ENCODE measurements at regions not wholly inside any gene's neighbourhood (a gene's known extent, or its start where the extent isn't known, plus 50 kb on each side); places are given as distances from the start of the nearest gene placed in this dataset.

DNA sequence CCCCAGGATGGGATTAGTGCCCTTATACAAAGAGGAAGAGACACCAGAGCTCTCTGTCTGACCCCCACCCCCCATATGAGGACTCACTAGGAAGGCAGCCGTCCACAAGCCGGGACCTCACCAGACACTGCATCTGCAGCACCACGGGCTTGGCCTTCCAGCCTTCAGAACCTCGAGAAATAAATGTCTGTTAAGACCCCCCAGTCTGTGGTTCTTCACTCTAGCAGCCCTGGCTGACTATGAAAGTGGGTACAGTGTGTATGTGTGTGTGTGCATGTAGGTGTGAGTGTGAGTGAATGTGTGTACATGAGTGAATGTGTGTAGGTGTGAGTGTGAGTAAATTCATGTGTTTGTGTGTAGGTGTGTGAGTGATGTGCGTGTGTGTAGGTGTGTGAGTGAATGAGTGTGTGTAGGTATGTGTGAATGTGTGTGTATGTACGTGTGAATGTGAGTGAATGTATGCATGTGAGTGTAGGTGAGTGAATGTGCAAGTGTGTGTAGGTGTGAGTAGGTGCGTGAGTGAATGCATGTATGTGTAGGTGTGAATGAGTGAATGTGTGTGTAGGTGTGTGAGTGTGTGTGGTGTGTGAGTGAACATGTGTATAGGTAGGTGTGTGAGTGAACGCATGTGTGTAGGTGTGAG, 201.6 kb upstream of the ZNF536 start (continued):
- TF ChIP-seq, protein P1, sequence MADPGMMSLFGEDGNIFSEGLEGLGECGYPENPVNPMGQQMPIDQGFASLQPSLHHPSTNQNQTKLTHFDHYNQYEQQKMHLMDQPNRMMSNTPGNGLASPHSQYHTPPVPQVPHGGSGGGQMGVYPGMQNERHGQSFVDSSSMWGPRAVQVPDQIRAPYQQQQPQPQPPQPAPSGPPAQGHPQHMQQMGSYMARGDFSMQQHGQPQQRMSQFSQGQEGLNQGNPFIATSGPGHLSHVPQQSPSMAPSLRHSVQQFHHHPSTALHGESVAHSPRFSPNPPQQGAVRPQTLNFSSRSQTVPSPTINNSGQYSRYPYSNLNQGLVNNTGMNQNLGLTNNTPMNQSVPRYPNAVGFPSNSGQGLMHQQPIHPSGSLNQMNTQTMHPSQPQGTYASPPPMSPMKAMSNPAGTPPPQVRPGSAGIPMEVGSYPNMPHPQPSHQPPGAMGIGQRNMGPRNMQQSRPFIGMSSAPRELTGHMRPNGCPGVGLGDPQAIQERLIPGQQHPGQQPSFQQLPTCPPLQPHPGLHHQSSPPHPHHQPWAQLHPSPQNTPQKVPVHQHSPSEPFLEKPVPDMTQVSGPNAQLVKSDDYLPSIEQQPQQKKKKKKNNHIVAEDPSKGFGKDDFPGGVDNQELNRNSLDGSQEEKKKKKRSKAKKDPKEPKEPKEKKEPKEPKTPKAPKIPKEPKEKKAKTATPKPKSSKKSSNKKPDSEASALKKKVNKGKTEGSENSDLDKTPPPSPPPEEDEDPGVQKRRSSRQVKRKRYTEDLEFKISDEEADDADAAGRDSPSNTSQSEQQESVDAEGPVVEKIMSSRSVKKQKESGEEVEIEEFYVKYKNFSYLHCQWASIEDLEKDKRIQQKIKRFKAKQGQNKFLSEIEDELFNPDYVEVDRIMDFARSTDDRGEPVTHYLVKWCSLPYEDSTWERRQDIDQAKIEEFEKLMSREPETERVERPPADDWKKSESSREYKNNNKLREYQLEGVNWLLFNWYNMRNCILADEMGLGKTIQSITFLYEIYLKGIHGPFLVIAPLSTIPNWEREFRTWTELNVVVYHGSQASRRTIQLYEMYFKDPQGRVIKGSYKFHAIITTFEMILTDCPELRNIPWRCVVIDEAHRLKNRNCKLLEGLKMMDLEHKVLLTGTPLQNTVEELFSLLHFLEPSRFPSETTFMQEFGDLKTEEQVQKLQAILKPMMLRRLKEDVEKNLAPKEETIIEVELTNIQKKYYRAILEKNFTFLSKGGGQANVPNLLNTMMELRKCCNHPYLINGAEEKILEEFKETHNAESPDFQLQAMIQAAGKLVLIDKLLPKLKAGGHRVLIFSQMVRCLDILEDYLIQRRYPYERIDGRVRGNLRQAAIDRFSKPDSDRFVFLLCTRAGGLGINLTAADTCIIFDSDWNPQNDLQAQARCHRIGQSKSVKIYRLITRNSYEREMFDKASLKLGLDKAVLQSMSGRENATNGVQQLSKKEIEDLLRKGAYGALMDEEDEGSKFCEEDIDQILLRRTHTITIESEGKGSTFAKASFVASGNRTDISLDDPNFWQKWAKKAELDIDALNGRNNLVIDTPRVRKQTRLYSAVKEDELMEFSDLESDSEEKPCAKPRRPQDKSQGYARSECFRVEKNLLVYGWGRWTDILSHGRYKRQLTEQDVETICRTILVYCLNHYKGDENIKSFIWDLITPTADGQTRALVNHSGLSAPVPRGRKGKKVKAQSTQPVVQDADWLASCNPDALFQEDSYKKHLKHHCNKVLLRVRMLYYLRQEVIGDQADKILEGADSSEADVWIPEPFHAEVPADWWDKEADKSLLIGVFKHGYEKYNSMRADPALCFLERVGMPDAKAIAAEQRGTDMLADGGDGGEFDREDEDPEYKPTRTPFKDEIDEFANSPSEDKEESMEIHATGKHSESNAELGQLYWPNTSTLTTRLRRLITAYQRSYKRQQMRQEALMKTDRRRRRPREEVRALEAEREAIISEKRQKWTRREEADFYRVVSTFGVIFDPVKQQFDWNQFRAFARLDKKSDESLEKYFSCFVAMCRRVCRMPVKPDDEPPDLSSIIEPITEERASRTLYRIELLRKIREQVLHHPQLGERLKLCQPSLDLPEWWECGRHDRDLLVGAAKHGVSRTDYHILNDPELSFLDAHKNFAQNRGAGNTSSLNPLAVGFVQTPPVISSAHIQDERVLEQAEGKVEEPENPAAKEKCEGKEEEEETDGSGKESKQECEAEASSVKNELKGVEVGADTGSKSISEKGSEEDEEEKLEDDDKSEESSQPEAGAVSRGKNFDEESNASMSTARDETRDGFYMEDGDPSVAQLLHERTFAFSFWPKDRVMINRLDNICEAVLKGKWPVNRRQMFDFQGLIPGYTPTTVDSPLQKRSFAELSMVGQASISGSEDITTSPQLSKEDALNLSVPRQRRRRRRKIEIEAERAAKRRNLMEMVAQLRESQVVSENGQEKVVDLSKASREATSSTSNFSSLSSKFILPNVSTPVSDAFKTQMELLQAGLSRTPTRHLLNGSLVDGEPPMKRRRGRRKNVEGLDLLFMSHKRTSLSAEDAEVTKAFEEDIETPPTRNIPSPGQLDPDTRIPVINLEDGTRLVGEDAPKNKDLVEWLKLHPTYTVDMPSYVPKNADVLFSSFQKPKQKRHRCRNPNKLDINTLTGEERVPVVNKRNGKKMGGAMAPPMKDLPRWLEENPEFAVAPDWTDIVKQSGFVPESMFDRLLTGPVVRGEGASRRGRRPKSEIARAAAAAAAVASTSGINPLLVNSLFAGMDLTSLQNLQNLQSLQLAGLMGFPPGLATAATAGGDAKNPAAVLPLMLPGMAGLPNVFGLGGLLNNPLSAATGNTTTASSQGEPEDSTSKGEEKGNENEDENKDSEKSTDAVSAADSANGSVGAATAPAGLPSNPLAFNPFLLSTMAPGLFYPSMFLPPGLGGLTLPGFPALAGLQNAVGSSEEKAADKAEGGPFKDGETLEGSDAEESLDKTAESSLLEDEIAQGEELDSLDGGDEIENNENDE (IDR thresholded peaks at IDR 0.05; ENCODE audit: insufficient replicate concordance, low read length) = no peak
- no peak for TF ChIP-seq JUN (IDR thresholded peaks at IDR 0.05; ENCODE audit: low read depth, low read length)

All from H1 (cell line).